GM20000 (cell line): ENCODE measurements at regions not wholly inside any gene's neighbourhood (a gene's known extent, or its start where the extent isn't known, plus 50 kb on each side); places are given as distances from the start of the nearest gene placed in this dataset.

Source experiments
- DNase-seq: peaks from one replicate; pipeline ENCODE4 v3.0.0; 2012; ENCODE audit warnings: low spot score
- TF ChIP-seq, protein P1 (sequence below): IDR thresholded peaks from 2 replicates; pipeline ENCODE4 v1.5.1; 2012; ENCODE audit warnings: mild to moderate bottlenecking, control low read depth; ENCODE audit errors: extremely low read depth, missing control alignments

DNA sequence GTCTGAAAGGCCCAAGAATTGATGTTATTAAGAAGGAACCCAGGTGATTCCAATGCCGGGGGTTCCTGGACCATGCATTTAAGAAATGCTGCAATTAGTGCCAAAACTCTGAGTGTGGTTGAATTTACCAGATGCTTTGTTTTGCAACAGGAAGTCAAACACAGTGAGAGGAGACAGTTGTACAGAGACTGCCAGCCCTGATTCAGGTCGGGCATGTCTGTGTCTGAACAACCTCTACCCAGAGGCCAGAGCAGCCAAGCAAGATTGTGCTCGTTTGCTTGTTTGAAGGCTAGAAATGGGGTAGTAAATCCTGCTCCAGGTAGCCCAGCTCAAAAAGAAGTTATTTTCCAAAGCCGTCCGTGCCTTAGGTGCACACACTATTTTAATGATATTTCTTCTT, 412.4 kb upstream of the ERCC4 start:
- TF ChIP-seq, protein P1, sequence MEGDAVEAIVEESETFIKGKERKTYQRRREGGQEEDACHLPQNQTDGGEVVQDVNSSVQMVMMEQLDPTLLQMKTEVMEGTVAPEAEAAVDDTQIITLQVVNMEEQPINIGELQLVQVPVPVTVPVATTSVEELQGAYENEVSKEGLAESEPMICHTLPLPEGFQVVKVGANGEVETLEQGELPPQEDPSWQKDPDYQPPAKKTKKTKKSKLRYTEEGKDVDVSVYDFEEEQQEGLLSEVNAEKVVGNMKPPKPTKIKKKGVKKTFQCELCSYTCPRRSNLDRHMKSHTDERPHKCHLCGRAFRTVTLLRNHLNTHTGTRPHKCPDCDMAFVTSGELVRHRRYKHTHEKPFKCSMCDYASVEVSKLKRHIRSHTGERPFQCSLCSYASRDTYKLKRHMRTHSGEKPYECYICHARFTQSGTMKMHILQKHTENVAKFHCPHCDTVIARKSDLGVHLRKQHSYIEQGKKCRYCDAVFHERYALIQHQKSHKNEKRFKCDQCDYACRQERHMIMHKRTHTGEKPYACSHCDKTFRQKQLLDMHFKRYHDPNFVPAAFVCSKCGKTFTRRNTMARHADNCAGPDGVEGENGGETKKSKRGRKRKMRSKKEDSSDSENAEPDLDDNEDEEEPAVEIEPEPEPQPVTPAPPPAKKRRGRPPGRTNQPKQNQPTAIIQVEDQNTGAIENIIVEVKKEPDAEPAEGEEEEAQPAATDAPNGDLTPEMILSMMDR, result no peak
- DNase-seq, result no peak

DNA sequence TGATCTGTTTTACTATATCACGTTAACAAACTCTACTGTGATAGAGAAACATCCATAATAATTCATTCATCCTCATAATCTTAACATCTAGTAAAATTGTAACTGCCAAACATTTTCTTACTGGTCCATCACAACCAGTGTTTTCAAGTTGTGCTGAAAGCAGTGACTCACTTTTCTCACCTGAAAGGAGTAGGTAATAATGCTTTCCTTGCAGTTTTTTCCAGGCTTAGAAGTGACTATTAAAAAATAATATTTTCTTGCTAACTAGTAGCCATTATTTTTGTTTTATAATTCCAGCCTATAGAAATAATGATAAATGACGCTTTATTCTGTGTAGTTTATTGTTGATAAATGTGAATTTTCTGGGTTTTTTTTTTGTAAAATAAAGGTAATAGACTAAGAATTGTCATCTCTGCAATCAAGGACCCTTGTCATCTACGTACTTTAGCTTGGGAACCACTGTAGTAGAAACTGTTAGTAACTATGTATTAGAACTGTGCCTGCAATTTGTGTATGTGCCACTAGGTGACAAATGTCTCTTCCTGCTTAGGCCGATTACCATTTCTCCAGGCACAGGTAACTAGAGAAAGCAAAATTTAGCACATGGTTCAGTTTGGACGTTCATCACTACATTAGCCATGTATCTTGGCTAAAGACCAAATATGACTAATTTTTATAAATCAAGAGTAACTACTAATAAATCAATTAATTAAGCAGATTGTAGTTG, 409.4 kb upstream of the ERCC4 start:
- TF ChIP-seq, protein P1, result no peak
- DNase-seq, result no peak

DNA sequence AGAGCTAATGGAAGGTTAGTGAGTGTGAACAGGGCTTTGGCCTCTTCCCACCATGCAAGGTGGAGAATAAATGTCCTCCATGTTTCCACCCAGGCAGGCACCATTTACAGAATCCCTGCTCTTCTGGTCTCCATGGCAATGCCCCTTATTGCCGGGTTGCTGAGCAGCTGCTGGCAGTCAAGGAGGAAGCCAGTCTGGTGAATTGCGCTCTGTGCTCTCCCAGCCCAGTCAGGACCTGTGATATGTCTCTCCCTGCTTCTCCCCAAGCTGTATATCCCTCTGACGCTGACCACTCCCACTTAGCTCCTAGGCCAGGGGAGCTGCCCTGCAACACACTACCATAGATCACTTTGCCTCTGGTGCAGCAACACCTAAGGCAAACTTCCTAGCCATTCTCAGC, 402.1 kb upstream of the ERCC4 start:
- TF ChIP-seq, protein P1, result no peak
- no peak for DNase-seq

DNA sequence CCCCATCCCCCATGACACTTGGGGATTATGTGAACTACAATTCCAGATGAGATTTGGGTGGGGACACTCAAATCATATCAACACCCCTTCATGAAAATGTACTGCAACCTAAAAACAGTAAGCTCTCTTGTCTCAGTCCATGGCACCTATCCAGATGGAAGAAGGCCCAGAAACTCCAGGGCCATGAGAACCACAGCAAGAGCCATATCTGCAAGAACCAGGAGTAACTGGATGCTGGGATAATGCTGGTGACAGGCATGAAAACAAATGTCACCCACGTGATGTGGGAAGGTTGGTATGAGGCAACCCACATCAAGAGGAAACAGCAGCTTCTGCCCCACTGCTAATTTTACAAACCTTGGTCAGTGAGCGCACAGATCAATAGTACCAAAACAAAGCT, 400.1 kb upstream of the ERCC4 start:
- DNase-seq, result no peak
- TF ChIP-seq, protein P1, result no peak

DNA sequence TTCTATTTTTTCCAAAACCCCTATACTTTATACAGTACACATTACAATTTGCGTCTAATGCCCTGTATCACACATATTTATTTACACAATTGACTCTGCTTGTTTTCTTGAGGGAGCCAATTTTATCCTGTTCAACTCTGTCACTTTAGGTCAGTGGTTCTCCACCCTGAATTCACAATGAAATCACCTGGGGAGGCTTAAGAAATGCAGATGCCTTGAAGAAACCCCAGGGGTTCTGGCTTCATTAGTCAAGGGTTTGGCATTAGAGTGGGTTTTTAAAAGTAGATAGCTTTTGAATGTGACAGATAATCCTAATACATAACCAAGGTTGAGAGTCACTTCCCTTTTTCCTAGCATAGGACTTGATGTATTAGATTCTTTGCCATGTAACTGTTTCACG, 398.6 kb upstream of the ERCC4 start:
- TF ChIP-seq, protein P1, result no peak
- DNase-seq, result no peak

DNA sequence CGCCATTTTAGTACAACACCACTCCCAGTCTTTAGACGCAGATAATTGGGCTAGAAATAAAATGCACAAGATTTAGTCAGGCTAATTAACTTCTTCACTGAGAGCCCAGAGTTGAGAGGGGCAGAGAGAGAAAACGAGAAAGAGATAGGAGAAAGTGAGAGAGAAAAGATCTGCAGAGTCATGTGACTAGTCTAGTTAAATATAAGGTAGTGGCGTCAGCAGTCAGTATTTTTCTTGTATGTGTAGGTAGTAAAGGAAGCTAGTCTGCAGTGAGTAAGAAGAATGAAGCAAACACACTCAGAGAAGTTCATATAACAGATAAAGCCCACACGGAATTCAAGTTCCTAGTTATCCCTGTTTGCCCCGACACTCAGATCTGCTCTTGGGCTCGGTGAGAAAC, 392.6 kb upstream of the ERCC4 start:
- TF ChIP-seq, protein P1, result no peak
- DNase-seq, result no peak

DNA sequence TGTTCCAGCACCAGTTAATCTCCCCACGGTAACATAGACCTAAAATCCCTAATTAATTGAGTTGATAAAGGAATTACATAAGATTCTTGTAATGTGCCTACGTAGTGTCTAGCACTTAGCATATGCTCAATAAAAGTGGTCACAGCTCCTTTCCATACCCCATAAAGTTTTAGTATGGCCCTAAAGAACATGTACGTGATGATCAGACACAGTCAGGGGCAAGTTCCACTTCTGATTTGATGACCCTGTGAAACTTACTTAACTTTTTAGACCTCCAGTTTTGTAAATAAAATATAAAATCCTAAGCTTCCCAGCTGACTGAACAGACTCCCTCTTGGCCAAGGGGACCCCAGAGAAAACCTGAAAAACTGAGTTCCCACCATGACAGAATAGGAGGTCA, 391.3 kb upstream of the ERCC4 start:
- TF ChIP-seq, protein P1, result no peak
- no peak for DNase-seq
